SIG-M5 treated with dmso at 0.1 percent for 504 hours (cell line): ENCODE measurements at regions not wholly inside any gene's neighbourhood (a gene's known extent, or its start where the extent isn't known, plus 50 kb on each side); places are given as distances from the start of the nearest gene placed in this dataset.
A peak's percentile ranks its signal among the peaks of the same experiment; 100 is the strongest.

ENCODE experiments used
- DNase-seq: peaks from one replicate; lab custom pipeline; 2025; ENCODE audit not compliant: unreplicated experiment; lab: John Stamatoyannopoulos, UW

DNA sequence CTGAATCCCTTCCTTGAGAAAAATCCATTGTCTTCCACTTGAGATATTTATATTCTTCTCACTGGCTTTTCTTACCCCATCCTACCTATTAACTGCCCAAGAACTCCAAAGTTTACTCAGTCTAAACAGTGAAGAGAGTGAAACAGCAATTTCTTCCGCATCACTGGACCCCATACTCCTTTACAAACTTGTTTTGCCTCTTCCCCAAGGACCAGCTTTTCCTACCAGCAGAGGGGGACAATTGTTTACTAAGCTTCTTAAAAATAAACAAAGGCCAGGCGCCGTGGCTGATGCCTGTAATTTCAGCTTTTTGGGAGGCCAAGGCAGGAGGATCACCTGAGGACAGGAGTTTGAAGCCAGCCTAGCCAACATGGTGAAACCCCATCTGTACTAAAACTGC is 52.0 kb downstream of the LRATD1 start:
- no peak for DNase-seq

GRCh38 chr2:14690926-14691325 is 58.4 kb downstream of the LRATD1 start:
- DNase-seq = no peak

DNA sequence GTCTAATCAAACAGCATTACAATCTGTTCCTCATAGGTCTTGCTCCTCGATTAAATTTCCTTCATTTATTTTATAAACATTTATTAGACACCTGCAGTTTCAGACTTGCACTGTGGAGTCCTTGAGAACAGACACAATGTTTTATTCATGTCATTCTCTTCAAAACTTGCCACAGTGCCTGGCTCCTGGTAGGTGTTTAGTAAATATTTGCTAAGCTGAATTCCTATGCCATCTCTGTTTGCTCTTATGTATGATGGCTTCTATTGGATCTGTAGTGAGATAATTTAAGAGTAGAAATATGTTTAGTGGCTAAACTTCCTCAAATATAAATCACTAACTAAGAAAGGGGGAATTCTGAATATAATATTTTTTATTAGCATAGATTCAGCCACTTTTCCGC is 61.4 kb downstream of the LRATD1 start:
- peak; percentile 2 for DNase-seq

- DNase-seq = no peak
Observed at GRCh38 chr2:14700753-14701152, 68.2 kb downstream of the LRATD1 start.

- DNase-seq = no peak
Observed at GRCh38 chr2:14702258-14702657, 69.7 kb downstream of the LRATD1 start.

DNA sequence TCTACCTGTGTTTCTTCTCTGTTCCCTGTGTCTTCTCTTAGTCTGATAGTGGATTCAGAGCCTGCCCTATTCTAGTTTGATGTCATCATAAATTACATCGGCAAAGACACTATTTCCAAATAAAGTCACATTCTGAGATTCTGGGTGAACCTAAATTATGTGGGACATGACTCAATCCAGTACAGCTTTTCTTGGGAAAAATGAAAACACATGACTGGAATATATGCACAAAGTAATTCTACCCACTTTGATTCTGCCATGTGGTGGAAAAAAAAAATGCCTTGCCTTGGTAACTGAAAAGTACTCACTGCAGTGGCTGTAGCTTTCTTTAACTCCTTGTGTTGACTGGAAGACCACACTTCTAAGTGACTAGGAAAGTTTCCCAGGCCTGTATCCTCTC is 73.7 kb downstream of the LRATD1 start:
- no peak for DNase-seq

DNA sequence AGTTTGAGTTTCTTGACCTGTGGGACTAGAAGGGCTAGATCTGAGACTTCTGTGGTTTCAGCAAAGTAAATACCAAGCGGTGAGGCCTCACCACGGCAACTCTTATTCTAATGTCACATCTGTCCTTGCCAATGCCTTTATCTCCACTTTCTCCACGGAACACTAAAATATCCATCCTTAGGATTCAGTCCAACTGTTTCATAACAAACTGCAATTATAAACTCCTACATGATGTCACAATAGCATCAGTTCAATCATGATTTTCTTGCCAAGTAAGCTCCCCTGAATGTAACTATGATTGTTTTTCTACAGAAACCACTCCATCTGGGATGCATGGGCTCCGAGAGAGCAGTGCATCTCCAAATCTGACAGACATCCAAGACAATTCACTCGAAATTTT is 79.6 kb downstream of the LRATD1 start:
- DNase-seq = no peak

- DNase-seq = no peak
Observed at GRCh38 chr2:14713248-14713647, 80.7 kb downstream of the LRATD1 start.

GRCh38 chr2:14715600-14715999 is 83.1 kb downstream of the LRATD1 start:
- no peak for DNase-seq

- no peak for DNase-seq
Observed at GRCh38 chr2:14716319-14716718, 83.8 kb downstream of the LRATD1 start.

- no peak for DNase-seq
Observed at GRCh38 chr2:14717131-14717530, 84.6 kb downstream of the LRATD1 start.

DNA sequence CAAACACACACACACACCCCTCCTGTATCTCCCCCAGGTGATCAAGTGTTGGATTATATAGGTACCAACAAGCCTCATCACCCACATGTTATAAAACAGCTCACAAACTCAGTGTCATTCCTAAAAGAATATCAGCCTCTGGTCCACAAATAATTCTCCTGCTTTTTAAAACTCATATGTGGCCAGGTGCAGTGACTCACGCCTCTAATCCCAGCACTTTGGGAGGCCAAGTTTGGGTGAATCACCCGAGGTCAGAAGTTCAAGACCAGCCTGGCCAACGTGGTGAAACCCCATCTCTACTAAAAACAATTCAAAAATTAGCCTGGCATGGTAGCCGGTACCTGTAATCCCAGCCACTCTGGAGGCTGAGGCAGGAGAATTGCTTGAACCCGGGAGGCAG is 87.8 kb downstream of the LRATD1 start:
- DNase-seq = no peak

DNA sequence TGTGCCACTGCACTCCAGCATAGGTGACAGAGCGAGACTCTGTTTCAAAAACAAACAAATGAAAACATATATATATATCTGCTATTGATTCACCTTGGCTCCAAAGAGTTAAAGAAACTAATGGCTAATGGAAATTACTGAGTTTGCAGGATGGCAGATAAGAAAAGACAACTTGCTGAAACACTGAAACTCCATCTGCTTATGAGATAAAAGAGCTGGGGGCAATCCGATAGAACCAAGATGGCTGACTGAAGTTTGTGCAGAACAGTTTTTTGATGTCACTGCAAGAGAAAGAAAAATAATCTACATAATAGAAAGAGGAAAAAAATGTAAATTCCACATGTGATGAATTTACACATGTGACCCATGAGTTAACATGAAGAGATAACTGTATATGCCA is 88.2 kb downstream of the LRATD1 start:
- no peak for DNase-seq

DNA sequence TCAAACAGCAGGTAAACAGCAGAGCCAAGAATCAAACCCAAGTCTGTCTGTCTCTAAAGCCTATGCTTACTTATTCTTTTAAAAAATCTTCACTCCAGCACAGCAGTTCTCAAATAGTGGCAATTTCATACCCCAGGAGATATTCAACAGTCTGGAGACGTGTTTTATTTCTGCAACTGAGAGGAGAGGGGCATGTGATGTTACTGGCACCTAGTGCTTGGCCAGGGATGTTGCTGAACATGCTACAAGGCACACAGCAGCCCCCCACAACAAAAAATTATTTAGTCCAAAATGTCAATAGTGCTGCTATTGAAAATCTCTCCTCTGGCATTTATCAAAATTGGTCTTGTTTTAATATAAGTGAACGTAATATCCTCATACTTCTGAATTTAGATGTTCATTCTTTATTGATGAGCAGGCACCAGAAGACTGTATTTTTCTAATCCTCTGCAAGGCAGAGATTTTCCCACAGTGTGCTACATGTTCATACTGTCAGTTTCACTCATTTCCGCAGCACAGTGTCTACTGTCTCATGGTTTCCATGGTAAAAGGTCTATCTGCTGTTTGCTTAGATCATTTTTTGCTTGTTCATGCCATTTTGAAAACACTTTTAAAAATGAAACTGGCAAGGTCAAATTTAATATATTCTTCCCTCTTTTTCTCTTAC is 90.5 kb downstream of the LRATD1 start:
- DNase-seq = no peak

GRCh38 chr2:14723684-14724083 is 91.2 kb downstream of the LRATD1 start:
- no peak for DNase-seq

GRCh38 chr2:14735696-14736095 is 103.2 kb downstream of the LRATD1 start:
- peak; percentile 40 for DNase-seq

GRCh38 chr2:14737201-14737600 is 104.7 kb downstream of the LRATD1 start:
- no peak for DNase-seq

GRCh38 chr2:14743861-14744260 is 111.3 kb downstream of the LRATD1 start:
- no peak for DNase-seq

GRCh38 chr2:14745288-14746076 is 113.0 kb downstream of the LRATD1 start:
- no peak for DNase-seq

- no peak for DNase-seq
Observed at GRCh38 chr2:14746133-14746532, 113.6 kb downstream of the LRATD1 start.

GRCh38 chr2:14747447-14747846 is 114.9 kb downstream of the LRATD1 start:
- DNase-seq = no peak

- no peak for DNase-seq
Observed at GRCh38 chr2:14749884-14750283, 117.4 kb downstream of the LRATD1 start.

DNA sequence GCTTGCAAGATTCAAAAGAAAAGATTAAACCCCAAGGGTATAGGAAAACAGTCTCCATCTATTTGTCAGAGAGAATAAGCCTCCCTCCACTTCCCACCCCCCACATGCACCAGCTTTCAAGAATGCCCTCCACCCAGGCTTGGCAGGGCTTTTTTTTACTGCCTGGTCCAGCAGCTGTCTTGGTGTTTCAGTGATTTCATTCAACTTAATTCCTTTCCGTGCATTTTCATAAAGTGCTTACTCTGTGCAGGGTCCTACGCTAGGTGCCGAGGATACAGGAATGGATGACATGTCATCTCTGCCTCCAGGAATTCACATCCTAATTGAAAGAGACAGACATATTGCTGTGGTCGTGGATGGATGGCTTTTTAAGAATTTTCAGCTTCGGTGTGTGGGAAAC is 117.9 kb downstream of the LRATD1 start:
- DNase-seq = no peak
